ENCODE measurements at regions not wholly inside any gene's neighbourhood (a gene's known extent, or its start where the extent isn't known, plus 50 kb on each side); places are given as distances from the start of the nearest gene placed in this dataset.
"Not testable (repeated sequence)": the region's sequence is repeated elsewhere in the genome, so short reads cannot be mapped to it uniquely, and the experiment has no call there.

GRCh38 chr2:226300196-226300886 lies 499.3 kb downstream of the IRS1 start:
- Mint-ChIP-seq H3K4me3 (ENCODE audit: unreplicated experiment) (no peak overlapping the region), H3K9me3 (ENCODE audit: unreplicated experiment) (no peaks in the 10 kb centered on the region), H3K27me3 (ENCODE audit: insufficient read depth, unreplicated experiment) (no peaks in the 10 kb centered on the region), H3K36me3 (ENCODE audit: insufficient read depth, unreplicated experiment) (no peaks in the 10 kb centered on the region), H3K4me1 (ENCODE audit: insufficient read depth, unreplicated experiment) (no peaks in the 10 kb centered on the region), H3K27ac (ENCODE audit: low read depth, unreplicated experiment) (no peak overlapping the region)
- BruUV-seq (replicated peaks), result no TSS peak
- ChIA-PET CTCF (no interaction called here), POLR2A (no interaction called here)
- no peak for TF ChIP-seq CTCF (IDR thresholded peaks at IDR 0.05; ENCODE audit: unreplicated experiment)
- DNase-seq (ENCODE audit: unreplicated experiment), result no peak
- intact Hi-C loops (cut with micrococcal nuclease), result no loop called here

GRCh38 chr2:226299771-226300170 lies 499.8 kb downstream of the IRS1 start:
- no peak overlapping the region for H3K27ac Mint-ChIP-seq (ENCODE audit: low read depth, unreplicated experiment)
- H3K27me3 Mint-ChIP-seq (ENCODE audit: insufficient read depth, unreplicated experiment), result no peaks in the 10 kb centered on the region
- BruUV-seq (replicated peaks), result no TSS peak
- TF ChIP-seq CTCF (IDR thresholded peaks at IDR 0.05; ENCODE audit: unreplicated experiment), result no peak
- no peaks in the 10 kb centered on the region for H3K36me3 Mint-ChIP-seq (ENCODE audit: insufficient read depth, unreplicated experiment)
- no peak overlapping the region for H3K4me3 Mint-ChIP-seq (ENCODE audit: unreplicated experiment)
- no peak for DNase-seq (ENCODE audit: unreplicated experiment)
- H3K9me3 Mint-ChIP-seq (ENCODE audit: unreplicated experiment), result no peaks in the 10 kb centered on the region
- ChIA-PET CTCF (no interaction called here), POLR2A (no interaction called here)
- intact Hi-C loops (cut with micrococcal nuclease), result no loop called here
- no peaks in the 10 kb centered on the region for H3K4me1 Mint-ChIP-seq (ENCODE audit: insufficient read depth, unreplicated experiment)

GRCh38 chr2:226295681-226296080 lies 503.9 kb downstream of the IRS1 start:
- Mint-ChIP-seq H3K4me3 (ENCODE audit: unreplicated experiment) (no peak overlapping the region), H3K4me1 (ENCODE audit: insufficient read depth, unreplicated experiment) (no peaks in the 10 kb centered on the region), H3K27me3 (ENCODE audit: insufficient read depth, unreplicated experiment) (no peaks in the 10 kb centered on the region), H3K27ac (ENCODE audit: low read depth, unreplicated experiment) (no peak overlapping the region), H3K9me3 (ENCODE audit: unreplicated experiment) (peaks cover 12% of the 10 kb centered on the region), H3K36me3 (ENCODE audit: insufficient read depth, unreplicated experiment) (no peaks in the 10 kb centered on the region)
- BruUV-seq (replicated peaks), result no TSS peak
- CTCF ChIA-PET, result no interaction called here
- intact Hi-C loops (cut with micrococcal nuclease), result no loop called here
- TF ChIP-seq CTCF (IDR thresholded peaks at IDR 0.05; ENCODE audit: unreplicated experiment), result no peak
- POLR2A ChIA-PET, result no interaction called here
- no peak for DNase-seq (ENCODE audit: unreplicated experiment)

GRCh38 chr2:226295123-226295522 lies 504.5 kb downstream of the IRS1 start:
- ChIA-PET CTCF (no interaction called here), POLR2A (no interaction called here)
- Mint-ChIP-seq H3K4me3 (ENCODE audit: unreplicated experiment) (no peak overlapping the region), H3K4me1 (ENCODE audit: insufficient read depth, unreplicated experiment) (no peaks in the 10 kb centered on the region), H3K36me3 (ENCODE audit: insufficient read depth, unreplicated experiment) (no peaks in the 10 kb centered on the region), H3K9me3 (ENCODE audit: unreplicated experiment) (peaks cover 15% of the 10 kb centered on the region), H3K27ac (ENCODE audit: low read depth, unreplicated experiment) (no peak overlapping the region), H3K27me3 (ENCODE audit: insufficient read depth, unreplicated experiment) (no peaks in the 10 kb centered on the region)
- intact Hi-C loops (cut with micrococcal nuclease), result no loop called here
- no peak for TF ChIP-seq CTCF (IDR thresholded peaks at IDR 0.05; ENCODE audit: unreplicated experiment)
- BruUV-seq (replicated peaks), result no TSS peak
- DNase-seq (ENCODE audit: unreplicated experiment), result no peak

- CTCF ChIA-PET; H3K27me3 Mint-ChIP-seq (ENCODE audit: insufficient read depth, unreplicated experiment); H3K27ac Mint-ChIP-seq (ENCODE audit: low read depth, unreplicated experiment); BruUV-seq (replicated peaks); DNase-seq (ENCODE audit: unreplicated experiment); intact Hi-C loops (cut with micrococcal nuclease); H3K36me3 Mint-ChIP-seq (ENCODE audit: insufficient read depth, unreplicated experiment); H3K4me3 Mint-ChIP-seq (ENCODE audit: unreplicated experiment); POLR2A ChIA-PET; H3K4me1 Mint-ChIP-seq (ENCODE audit: insufficient read depth, unreplicated experiment): not testable (repeated sequence)
- peaks cover 19% of the 10 kb centered on the region for H3K9me3 Mint-ChIP-seq (ENCODE audit: unreplicated experiment)
Observed at GRCh38 chr2:226291281-226291680, 508.3 kb downstream of the IRS1 start.

Data from MCF 10A (cell line).